Spleen (tissue), 11 donors: ENCODE measurements at regions not wholly inside any gene's neighbourhood (a gene's known extent, or its start where the extent isn't known, plus 50 kb on each side); places are given as distances from the start of the nearest gene placed in this dataset.
"Not testable (repeated sequence)": the region's sequence is repeated elsewhere in the genome, so short reads cannot be mapped to it uniquely, and the experiment has no call there.

ENCODE experiments used
- DNase-seq: peaks from one replicate; pipeline ENCODE4 v3.0.0-alpha.2; 2020
- H3K27ac ChIP-seq, 8 donors: fragments of 200-600 bp; sonication (generic) in 7 of 8; 1 replicate in 4 of 8; 2 replicates in 4 of 8; pipeline versions ENCODE4 v1.5.0 to v1.8.0; 2016 to 2021; ENCODE audit warnings: inconsistent platforms in 4 of 8, mild to moderate bottlenecking in 4 of 8, moderate library complexity in 1 of 8
- H3K27me3 ChIP-seq, 7 donors: fragments of 200-600 bp; sonication (generic) in 6 of 7; replicated peaks in 1 of 7; 1 replicate in 4 of 7; 2 replicates in 3 of 7; pipeline versions ENCODE4 v1.5.0 to v1.8.0; 2016 to 2021; ENCODE audit warnings: inconsistent platforms in 3 of 7, mild to moderate bottlenecking in 1 of 7
- H3K36me3 ChIP-seq, 6 donors: fragments of 200-600 bp; sonication (generic) in 5 of 6; 1 replicate in 4 of 6; 2 replicates in 2 of 6; pipeline versions ENCODE4 v1.5.0 to v1.8.0; 2016 to 2021; ENCODE audit warnings: inconsistent platforms in 2 of 6
- H3K4me1 ChIP-seq, 6 donors: fragments of 200-600 bp; sonication (generic) in 5 of 6; 1 replicate in 3 of 6; 2 replicates in 3 of 6; pipeline versions ENCODE4 v1.5.0 to v1.8.0; 2016 to 2021; ENCODE audit warnings: inconsistent platforms in 3 of 6
- H3K4me3 ChIP-seq, 8 donors: fragments of 200-600 bp; sonication (generic) in 7 of 8; 1 replicate in 4 of 8; 2 replicates in 4 of 8; pipeline versions ENCODE4 v1.5.0 to v1.8.0; 2016 to 2021; ENCODE audit warnings: inconsistent platforms in 4 of 8, mild to moderate bottlenecking in 4 of 8, moderate library complexity in 2 of 8
- H3K9me3 ChIP-seq, 8 donors: fragments of 200-600 bp; sonication (generic) in 7 of 8; 1 replicate in 4 of 8; 2 replicates in 4 of 8; pipeline versions ENCODE4 v1.5.0 to v1.8.0; 2016 to 2021; ENCODE audit warnings: inconsistent platforms in 4 of 8
- CTCF ChIP-seq, 11 experiments: fragments of 200-600 bp in 7 of 11; fragments of 450-650 bp in 4 of 11; sonication (generic) in 4 of 11; IDR thresholded peaks in 8 of 11; conservative IDR thresholded peaks in 3 of 11; 1 replicate in 7 of 11; 2 replicates in 4 of 11; pipeline versions ENCODE4 v1.4.0 to v1.8.0; 2016 to 2021; ENCODE audit warnings: antibody characterized with exemption in 11 of 11, inconsistent platforms in 4 of 11, mild to moderate bottlenecking in 1 of 11
- POLR2A ChIP-seq, 3 donors: fragments of 450-650 bp; IDR thresholded peaks; one replicate each; pipeline ENCODE4 v1.5.1; 2017; ENCODE audit warnings: antibody characterized with exemption in 3 of 3, mild to moderate bottlenecking in 1 of 3
- POLR2AphosphoS5 ChIP-seq, 3 donors: sonication (generic); formaldehyde crosslinking; IDR thresholded peaks; one replicate each; pipeline ENCODE4 v1.5.1; 2017; ENCODE audit warnings: antibody characterized with exemption in 3 of 3
- WGBS, 5 donors: extraction: QIAGEN DNeasy Blood & Tissue Kit in 3 of 5; methylation state at CpG; one replicate each; pipeline versions ENCODE4 v1.1.5 to v1.1.7; 2013 to 2018; 5-methylcytosine and 5-hydroxymethylcytosine counted together
- intact Hi-C: fragments of 100-400 bp; cut with DNase I; formaldehyde crosslinking; loops from one replicate; pipeline ENCODE4 v1.15.0; 2023; ENCODE audit warnings: low total_unique reads
- donor health status: healthy with polysubstance abuse.
- donor health status: DM: no; HTN: no; CAD: no; lungs with moderate emphysema.
- donor health status: DM: no; HTN: no; CAD: no.
- donor health status: Bipolar disorder and iron deficiency.
- donor health status: healthy.
- donor health status: DM: no; HTN: no; CAD: no.
- donor health status: DM: yes; HTN: yes; CAD: no.

GRCh38 chr4:27414887-27415731 lies 554.5 kb downstream of the STIM2 start:
- no peak for DNase-seq
- H3K4me1 ChIP-seq: no peaks in the 10 kb centered on the region
- H3K9me3 ChIP-seq: peaks cover 0 to 39% (median 22%) of the 10 kb centered on the region in 8 donors
- WGBS, 5 donors: 52 to 63% (median 56%) methylated on average over 3 of the region's 3 CpGs
- no peaks in the 10 kb centered on the region for H3K36me3 ChIP-seq
- intact Hi-C loops: no loop called here
- H3K27me3 ChIP-seq: no peaks in the 10 kb centered on the region
- TF ChIP-seq CTCF (IDR thresholded peaks at IDR 0.05 in 8 of 11, conservative IDR thresholded peaks at IDR 0.05 in 3 of 11) (no peak), POLR2A (IDR thresholded peaks at IDR 0.05) (no peak), POLR2AphosphoS5 (IDR thresholded peaks at IDR 0.05) (no peak)
- H3K4me3 ChIP-seq: no peak overlapping the region
- no peak overlapping the region for H3K27ac ChIP-seq

GRCh38 chr4:27428661-27429060 lies 568.0 kb downstream of the STIM2 start:
- DNase-seq: no peak
- Histone ChIP-seq H3K36me3 (no peaks in the 10 kb centered on the region), H3K4me1 (no peaks in the 10 kb centered on the region), H3K4me3 (no peak overlapping the region), H3K9me3 (peaks cover 0 to 6% (median 0%) of the 10 kb centered on the region in 8 donors), H3K27ac (no peak overlapping the region), H3K27me3 (no peaks in the 10 kb centered on the region)
- intact Hi-C loops: no loop called here
- 39 to 73% (median 54%) methylated on average over 1 of the region's 1 CpG for WGBS, 5 donors
- TF ChIP-seq POLR2A (IDR thresholded peaks at IDR 0.05) (no peak), CTCF (IDR thresholded peaks at IDR 0.05 in 8 of 11, conservative IDR thresholded peaks at IDR 0.05 in 3 of 11) (no peak), POLR2AphosphoS5 (IDR thresholded peaks at IDR 0.05) (no peak)

GRCh38 chr4:27429364-27429871 lies 568.8 kb downstream of the STIM2 start:
- DNase-seq: no peak
- intact Hi-C loops: no loop called here
- Histone ChIP-seq H3K4me3 (no peak overlapping the region), H3K27ac (no peak overlapping the region), H3K9me3 (peaks cover 0 to 10% (median 4%) of the 10 kb centered on the region in 8 donors), H3K27me3 (no peaks in the 10 kb centered on the region), H3K36me3 (no peaks in the 10 kb centered on the region), H3K4me1 (no peaks in the 10 kb centered on the region)
- WGBS, 5 donors: 62 to 77% (median 65%) methylated on average over 5 of the region's 5 CpGs
- TF ChIP-seq POLR2AphosphoS5 (IDR thresholded peaks at IDR 0.05) (no peak), POLR2A (IDR thresholded peaks at IDR 0.05) (no peak), CTCF (IDR thresholded peaks at IDR 0.05 in 8 of 11, conservative IDR thresholded peaks at IDR 0.05 in 3 of 11) (no peak)

- WGBS, 5 donors: 61 to 87% (median 71%) methylated on average over 1 of the region's 1 CpG
- Histone ChIP-seq H3K27me3 (no peaks in the 10 kb centered on the region), H3K36me3 (no peaks in the 10 kb centered on the region), H3K4me1 (no peaks in the 10 kb centered on the region), H3K27ac (no peak overlapping the region), H3K9me3 (no peaks in the 10 kb centered on the region), H3K4me3 (no peak overlapping the region)
- no peak for TF ChIP-seq CTCF (IDR thresholded peaks at IDR 0.05 in 8 of 11, conservative IDR thresholded peaks at IDR 0.05 in 3 of 11)
- TF ChIP-seq POLR2AphosphoS5 (IDR thresholded peaks at IDR 0.05): no peak
- TF ChIP-seq POLR2A (IDR thresholded peaks at IDR 0.05): no peak
- DNase-seq: no peak
- intact Hi-C loops: no loop called here
Measured at GRCh38 chr4:27442146-27442545, 581.5 kb downstream of the STIM2 start.

GRCh38 chr4:27442661-27443060 lies 582.0 kb downstream of the STIM2 start:
- H3K27ac ChIP-seq, H3K27me3 ChIP-seq, H3K9me3 ChIP-seq, H3K4me1 ChIP-seq, intact Hi-C loops, DNase-seq, H3K36me3 ChIP-seq, H3K4me3 ChIP-seq: not testable (repeated sequence)
- 83 to 90% (median 84%) methylated on average over 4 of the region's 4 CpGs for WGBS, 5 donors
